NCI-H1048 (cell line): ENCODE measurements at regions not wholly inside any gene's neighbourhood (a gene's known extent, or its start where the extent isn't known, plus 50 kb on each side); places are given as distances from the start of the nearest gene placed in this dataset.
"Not testable (repeated sequence)": the region's sequence is repeated elsewhere in the genome, so short reads cannot be mapped to it uniquely, and the experiment has no call there.

ENCODE experiments used
- DNase-seq: peaks from one replicate; lab custom pipeline; 2025; lab: John Stamatoyannopoulos, UW

DNA sequence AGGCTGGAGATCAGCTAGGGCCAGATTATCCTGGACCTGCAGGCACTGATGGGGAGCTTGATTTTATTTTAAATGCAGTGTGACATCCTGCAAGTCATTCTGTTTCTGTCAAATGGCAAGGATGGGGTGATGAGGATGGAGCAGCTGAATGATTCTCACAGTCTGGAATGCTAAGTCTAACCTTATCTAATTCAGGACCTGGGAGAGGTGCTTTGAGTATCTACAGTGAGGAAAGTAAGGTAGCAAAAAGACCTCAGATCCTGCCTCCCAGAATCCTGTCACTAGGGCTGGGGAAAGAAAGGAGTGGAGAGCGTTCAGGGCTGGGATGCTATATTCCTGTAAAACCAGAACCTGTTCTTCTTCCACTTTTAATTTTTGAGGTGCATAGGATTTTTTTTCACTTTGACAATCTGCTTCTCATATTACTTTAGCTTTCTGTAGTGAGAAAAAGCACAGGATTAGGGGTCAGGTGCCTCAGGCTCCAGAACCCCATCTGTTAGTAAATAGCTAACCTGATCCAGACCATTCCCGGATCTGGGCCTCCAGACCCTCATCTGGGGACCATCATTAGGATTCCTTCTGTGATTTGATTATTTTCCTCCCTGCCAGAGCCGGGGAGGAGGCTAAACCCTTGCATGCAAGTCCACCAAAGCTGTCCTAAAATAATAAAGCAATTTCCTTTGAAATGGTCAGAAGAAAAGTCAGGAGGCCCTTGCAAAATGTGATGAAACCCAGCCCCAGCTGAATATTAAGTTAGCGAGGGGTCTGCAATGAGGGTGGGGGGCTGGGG is 54.7 kb downstream of the ASCL1 start:
- DNase-seq: no peak

DNA sequence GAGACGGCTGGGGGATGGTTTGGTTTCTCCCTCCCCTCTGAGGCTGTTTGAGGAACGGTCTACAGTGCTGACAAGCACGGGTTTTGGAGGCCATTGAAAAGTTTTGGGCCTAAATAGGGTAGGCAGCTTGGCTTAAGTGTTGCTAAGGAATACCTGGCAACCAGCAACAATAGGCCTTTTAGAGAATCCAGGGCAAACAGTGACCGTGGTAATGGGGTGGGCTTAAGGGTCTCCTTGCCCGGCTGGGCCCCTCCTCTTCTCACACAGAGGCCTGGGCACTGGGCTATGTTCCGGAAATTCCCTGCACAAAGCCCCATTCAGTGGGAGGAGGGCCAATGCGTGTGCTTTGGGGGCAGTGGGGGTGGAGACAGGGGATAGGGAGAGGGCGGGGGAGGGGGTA is 55.4 kb downstream of the ASCL1 start:
- DNase-seq: no peak

GRCh38 chr12:103013741-103014300 is 56.3 kb downstream of the ASCL1 start:
- DNase-seq: no peak

DNA sequence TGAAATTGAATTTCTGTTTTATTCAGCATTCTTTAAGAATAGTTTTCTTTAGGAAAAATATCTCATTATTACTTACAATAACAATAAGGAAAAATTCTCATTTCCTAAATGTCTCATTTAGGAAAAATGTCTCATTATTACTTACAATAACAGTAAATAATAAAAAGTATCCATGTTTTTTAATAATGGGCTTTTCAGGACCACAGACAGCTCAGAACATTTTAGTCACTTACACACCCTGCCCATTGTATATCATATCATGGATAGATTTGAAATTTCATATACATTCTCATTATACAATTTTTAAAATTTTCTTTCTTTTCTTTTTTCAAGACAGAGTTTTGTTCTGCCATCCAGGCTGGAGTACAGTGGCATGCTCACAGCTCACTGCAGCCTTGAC is 58.9 kb downstream of the ASCL1 start:
- DNase-seq: no peak

DNA sequence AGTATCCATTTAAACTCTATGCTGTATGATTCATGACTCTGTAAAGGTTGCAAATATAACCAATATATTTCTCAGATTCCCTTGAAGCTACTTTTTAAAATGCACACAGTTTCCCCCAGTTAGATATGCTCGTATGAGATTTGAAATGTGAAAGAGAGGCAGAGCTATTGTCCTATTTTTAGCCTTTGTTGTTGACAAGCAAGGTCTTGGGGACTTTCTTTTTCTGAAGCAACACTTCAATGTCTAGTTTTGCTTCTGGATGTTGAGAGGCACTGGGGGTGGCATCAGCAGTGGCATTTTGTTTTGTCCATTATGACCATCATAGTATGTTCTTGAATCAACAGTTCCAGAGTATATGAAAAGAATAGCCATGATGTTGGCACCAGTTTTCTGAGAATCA is 63.4 kb downstream of the ASCL1 start:
- no peak for DNase-seq

DNA sequence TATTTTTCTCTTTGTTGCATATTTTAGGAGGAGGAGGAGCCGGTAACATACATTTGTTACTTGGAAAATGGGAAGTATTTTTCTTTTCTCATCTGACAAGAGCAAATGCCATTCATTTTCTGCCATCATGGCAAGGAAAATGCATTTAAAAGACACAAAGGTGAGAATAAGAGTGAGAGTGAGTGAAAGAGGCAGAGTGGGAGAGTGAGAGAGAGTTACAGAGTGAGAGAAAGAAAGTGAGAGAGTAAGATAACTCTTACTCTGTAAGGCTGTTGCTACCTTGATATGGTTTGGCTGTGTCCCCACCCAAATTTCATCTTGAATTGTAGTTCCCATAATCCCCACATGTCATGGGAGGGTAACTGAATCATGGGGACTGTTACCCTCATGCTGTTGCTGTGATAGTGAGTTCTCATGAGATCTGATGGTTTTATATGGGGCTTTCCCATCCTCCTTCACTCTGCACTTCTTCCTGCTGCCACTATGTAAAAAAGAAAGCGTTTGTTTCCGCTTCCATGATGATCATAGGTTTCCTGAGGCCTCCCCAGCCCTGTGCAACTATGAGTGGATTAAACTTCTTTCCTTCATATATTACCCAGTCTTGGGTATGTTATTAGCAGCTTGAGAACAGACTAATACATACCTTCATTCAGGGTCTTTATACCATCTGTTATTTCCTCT is 64.2 kb downstream of the ASCL1 start:
- no peak for DNase-seq

GRCh38 chr12:103024650-103025049 is 67.2 kb downstream of the ASCL1 start:
- DNase-seq: no peak

DNA sequence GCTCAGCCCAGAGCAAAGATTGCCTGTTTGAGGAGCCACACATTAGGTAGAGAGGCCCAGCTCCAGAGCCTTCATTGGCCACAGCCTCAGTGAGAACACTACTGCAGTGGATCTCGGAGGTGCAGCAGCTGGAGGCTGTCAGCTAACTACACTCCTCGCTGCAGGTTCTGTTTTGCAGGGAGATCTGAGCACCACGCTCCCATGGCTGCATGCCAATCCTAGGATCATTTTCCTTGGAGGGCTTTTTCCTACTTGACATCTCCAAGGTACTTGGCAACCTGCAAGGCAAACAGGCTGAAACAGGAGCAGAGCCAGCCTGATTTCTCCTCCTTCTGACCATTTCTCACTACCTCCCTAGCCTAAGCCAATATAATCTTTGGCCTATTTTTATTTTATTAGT is 69.2 kb downstream of the ASCL1 start:
- not testable (repeated sequence) for DNase-seq

- no peak for DNase-seq
Observed at GRCh38 chr12:103028881-103029639, 71.6 kb downstream of the ASCL1 start.

DNA sequence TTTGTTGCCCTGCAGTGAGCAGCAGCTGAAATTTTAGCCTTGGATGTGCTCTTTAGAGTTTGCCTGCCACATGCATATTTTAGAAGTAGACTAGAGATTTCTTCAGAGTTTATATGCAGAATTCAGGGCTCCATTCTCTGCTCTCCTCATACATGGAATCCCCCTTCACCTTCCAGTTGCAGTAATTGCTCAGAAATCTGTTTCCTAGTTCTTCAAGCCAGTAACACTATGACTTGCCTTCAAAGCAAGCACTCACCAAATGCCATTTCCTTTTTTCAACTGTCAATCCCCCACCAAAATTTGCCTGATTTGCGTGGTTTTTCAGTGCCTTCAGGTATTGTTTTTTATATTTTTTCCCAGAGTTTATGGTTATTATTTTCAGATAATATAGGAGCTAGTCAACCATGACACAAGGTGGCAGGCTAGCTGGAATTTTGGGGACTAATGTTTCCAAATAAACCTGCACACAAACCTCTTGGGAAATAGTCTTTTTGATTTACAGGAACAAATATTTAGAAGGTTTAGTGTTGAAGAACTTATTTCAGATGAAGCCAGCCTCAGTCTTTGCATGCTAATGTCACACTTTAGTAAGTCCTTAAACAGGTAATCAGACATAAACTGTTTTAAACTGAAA is 79.2 kb downstream of the ASCL1 start:
- DNase-seq: no peak

DNA sequence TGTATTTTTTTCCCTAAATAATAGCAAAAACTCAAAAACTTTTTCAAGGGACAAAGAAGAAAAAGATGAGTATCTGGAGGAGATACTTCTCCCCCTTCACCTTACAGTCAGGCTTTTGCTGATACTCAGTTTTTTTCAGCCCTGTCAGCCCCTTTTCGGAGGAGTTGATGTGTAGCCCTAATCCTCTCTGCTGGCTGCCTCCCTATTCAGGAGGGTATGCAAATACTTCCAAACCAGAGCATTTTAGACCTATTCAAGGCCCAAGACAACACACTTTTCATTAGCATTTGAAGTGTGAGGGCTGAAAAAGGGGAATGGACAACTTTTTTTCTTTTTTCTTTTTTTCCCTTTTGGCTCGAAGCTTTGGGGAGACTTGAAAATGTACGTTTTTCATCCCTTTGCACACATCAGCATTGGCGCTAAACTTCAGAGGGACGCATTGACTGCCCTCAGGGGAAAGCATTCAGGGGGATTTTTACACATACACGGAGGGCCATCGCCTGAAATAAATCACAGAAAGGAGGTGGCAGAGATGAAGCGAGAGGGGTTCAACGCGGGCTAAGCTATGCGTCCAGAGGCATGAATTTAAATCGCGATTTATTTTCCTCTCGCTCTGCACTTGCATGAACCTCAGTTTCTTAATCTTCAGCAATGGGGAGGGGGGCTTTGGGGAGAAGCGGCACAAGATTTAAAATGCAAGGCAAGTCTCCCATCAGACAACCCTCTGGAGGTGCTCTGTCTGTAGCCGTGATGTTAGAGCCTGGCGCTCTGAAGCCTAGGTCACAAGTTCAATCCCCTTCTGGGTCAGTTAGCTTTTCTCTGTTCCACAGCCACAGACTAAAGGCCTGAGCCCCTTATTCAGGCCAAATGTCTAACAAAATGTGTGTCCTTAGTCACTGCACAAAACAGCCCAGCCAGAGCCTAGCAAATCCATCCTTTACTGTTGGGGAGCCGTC is 86.3 kb downstream of the ASCL1 start:
- DNase-seq: peak; percentile 2

GRCh38 chr12:103046154-103046553 is 88.7 kb downstream of the ASCL1 start:
- DNase-seq: no peak

DNA sequence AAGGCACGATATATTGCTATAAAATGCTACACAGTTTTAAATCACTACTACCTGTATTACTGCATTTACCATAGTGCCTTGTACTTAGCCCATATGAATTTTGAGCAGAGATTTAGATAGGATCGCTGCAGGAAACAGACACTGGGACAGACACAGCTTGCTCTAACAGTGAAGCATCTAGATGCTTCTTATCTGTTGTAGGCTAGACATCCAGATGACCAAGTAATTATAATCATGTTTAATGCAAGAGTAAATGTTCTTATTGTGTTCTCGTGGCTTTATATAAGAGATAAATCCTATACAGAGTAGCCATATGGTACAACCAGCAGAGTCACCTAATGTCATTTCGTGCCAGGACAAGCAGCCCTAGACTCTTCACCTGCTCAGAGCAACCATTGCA is 92.8 kb downstream of the ASCL1 start:
- no peak for DNase-seq

DNA sequence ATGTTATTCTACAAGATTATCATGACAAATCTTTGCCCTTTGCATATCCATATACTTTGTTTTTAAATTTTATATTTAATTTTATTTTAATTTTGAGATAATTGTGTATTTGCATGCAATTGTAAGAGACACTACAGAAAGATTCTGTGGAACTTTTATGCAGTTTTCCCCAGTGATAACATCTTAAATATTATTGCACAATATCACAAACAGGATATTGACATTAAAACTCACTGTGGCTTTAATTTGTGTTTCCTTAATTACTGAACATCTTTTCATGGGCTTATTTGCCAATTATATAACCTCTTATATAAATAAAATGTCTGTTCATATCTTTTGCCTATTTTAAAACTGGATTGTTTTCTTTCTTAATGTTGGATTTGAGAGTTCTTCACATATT is 95.6 kb downstream of the ASCL1 start:
- DNase-seq: no peak

DNA sequence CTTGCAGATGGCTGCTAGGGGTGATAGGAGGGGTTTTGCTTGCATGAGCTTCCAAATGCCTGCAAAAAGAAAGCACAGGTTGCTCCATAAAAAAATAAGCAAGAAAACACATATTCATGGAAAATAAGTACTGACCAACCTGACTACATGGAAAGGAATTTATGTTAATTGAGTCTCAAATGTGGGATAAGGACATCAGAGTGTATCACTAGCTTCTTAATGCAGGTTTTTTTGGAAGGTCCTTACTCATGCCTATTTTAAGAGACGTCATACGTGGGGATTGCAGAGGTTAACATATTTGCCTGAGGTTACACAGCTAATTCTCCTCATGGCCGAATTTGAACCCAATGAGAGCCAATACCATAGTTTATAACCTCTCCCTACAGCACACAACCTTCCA is 116.2 kb downstream of the ASCL1 start:
- DNase-seq: no peak

GRCh38 chr12:103075848-103076247 is 118.4 kb downstream of the ASCL1 start:
- no peak for DNase-seq

- DNase-seq: no peak
Observed at GRCh38 chr12:103077108-103077773, 119.8 kb downstream of the ASCL1 start.

DNA sequence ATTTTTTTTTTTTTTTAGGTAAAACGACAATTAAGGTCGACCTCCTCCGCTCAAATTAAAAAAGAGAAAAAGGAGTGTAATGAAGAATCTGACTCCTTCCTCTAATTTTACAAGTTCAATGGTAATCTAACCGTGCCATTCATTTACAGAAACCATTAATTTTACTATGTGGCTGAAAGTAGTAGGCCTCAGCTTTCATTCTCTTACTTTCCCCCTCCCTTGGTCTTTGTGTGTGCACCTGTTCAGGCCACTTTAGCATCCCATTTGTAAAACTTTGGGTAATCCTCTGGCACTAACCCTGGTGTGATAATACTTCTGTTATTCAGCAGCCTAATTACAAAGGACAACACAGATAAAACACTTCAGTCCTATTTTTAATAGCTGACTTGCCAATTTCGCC is 128.1 kb downstream of the ASCL1 start:
- no peak for DNase-seq

DNA sequence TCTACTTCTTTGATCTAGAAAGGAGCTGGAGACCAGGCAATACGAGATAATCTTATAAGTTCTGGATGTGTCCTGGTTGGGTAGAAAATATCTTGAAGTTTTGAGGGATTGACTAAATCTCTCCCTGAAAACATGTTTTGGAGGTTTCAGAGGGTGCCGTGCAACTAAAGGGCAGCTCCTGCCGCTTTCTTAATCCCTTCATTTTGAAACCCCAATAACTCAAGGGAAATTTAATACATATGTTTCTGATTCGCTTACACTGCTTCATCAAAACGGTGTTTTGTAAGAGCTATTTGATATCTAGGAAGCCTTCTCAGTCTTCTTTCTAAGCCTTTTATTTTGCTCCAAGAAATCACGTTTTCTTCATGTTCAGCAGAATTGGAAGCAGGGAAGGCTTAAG is 129.0 kb downstream of the ASCL1 start:
- DNase-seq: no peak

DNA sequence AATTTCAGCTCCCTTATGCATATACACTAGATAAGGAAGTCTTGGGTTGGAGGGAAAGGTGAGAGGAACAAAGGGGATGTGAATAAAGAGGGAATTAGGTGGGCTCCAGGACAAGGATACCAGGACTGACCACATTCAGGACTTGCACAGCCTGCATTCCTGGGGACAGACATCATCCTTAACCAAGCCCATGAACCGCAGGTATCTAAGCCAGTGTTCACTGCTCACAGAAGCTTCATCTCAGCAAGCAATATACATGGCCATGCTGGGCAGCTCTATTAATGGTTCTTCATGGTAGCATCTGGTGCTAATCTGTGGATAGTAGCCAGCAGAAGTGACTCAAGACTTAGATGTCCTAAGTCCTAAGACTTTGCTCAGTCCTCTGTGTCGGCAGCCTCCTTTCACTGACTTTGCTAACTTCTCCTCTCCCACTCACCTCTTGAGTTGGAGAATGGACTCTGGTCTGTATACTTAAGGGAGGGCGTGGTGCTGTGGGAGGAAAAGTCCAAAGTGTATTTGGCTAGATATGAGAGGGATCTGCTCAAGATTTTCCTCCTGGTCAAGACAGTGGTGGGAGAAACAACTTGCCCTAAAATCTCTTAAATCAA is 136.1 kb downstream of the ASCL1 start:
- no peak for DNase-seq
